ENCODE measurements at regions not wholly inside any gene's neighbourhood (a gene's known extent, or its start where the extent isn't known, plus 50 kb on each side); places are given as distances from the start of the nearest gene placed in this dataset.

DNA sequence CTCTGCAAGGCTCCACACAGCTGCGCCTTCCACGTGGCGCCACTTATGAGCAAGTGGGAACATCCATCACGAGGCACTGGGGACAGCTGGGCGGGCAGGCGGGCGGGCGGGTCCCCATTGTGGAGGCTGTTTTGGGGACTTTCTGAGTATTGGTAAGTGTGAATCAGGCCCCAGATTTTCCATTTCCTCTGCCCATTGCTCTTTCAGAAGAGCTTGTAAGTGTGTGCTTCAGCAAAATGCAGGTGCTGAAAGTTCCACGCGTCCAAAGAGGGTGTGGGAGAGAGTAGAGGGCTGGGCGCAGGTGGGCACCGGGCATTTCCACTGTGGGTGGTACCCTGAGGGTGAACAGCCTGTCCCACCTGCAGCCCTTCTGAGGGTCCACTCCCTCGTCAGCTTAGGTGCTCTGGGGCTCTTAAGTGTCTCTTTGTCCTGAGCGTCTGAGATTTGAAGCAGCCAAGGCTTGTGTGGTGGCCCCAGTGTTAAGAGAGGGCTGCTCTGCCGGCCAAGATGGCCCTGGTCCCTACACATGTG, 177.1 kb downstream of the RPLP1 start:
- TF ChIP-seq, protein P1, sequence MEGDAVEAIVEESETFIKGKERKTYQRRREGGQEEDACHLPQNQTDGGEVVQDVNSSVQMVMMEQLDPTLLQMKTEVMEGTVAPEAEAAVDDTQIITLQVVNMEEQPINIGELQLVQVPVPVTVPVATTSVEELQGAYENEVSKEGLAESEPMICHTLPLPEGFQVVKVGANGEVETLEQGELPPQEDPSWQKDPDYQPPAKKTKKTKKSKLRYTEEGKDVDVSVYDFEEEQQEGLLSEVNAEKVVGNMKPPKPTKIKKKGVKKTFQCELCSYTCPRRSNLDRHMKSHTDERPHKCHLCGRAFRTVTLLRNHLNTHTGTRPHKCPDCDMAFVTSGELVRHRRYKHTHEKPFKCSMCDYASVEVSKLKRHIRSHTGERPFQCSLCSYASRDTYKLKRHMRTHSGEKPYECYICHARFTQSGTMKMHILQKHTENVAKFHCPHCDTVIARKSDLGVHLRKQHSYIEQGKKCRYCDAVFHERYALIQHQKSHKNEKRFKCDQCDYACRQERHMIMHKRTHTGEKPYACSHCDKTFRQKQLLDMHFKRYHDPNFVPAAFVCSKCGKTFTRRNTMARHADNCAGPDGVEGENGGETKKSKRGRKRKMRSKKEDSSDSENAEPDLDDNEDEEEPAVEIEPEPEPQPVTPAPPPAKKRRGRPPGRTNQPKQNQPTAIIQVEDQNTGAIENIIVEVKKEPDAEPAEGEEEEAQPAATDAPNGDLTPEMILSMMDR (IDR thresholded peaks at IDR 0.05; ENCODE audit: borderline replicate concordance, extremely low read depth, low read length, poor library complexity, severe bottlenecking): no peak
- TF ChIP-seq EZH2 (IDR thresholded peaks at IDR 0.05; ENCODE audit: borderline replicate concordance, low read depth, low read length, severe bottlenecking): no peak
